Aorta (tissue), 5 donors: ENCODE measurements at regions not wholly inside any gene's neighbourhood (a gene's known extent, or its start where the extent isn't known, plus 50 kb on each side); places are given as distances from the start of the nearest gene placed in this dataset.
"Not testable (repeated sequence)": the region's sequence is repeated elsewhere in the genome, so short reads cannot be mapped to it uniquely, and the experiment has no call there.

Experiments
- ATAC-seq: fragments of 200-7000 bp; cut with Tn5 transposase; one replicate; pipeline ENCODE4 v1.9.1; 2022; ENCODE audit warnings: moderate library complexity; ENCODE audit not compliant: low FRiP score
- DNase-seq, 2 donors: peaks; one replicate each; pipeline ENCODE4 v3.0.0-alpha.2; 2020
- H3K27ac ChIP-seq, 2 donors: one replicate each; pipeline ENCODE4 v1.5.1; 2013; ENCODE audit warnings: low read length in 2 of 2, mild to moderate bottlenecking in 2 of 2, moderate library complexity in 2 of 2, control low read depth in 1 of 2, inconsistent platforms in 1 of 2, low read depth in 1 of 2
- H3K27me3 ChIP-seq, 2 donors: one replicate each; pipeline ENCODE4 v1.6.1; 2013; ENCODE audit warnings: control low read depth in 1 of 2, low read length in 1 of 2, mild to moderate bottlenecking in 1 of 2, moderate library complexity in 1 of 2; ENCODE audit not compliant: insufficient read depth in 2 of 2, control insufficient read depth in 1 of 2
- H3K36me3 ChIP-seq, 2 donors: one replicate each; pipeline ENCODE4 v1.6.1; 2013; ENCODE audit warnings: control low read depth in 1 of 2, low read length in 1 of 2, mild to moderate bottlenecking in 1 of 2; ENCODE audit not compliant: insufficient read depth in 2 of 2, control insufficient read depth in 1 of 2
- H3K4me1 ChIP-seq, 2 donors: one replicate each; pipeline ENCODE4 v1.6.1; 2013; ENCODE audit warnings: low read length in 2 of 2, control low read depth in 1 of 2, mild to moderate bottlenecking in 1 of 2, moderate library complexity in 1 of 2; ENCODE audit not compliant: insufficient read depth in 2 of 2, control insufficient read depth in 1 of 2
- H3K4me3 ChIP-seq, 2 donors: one replicate each; pipeline ENCODE4 v1.5.1; 2013; ENCODE audit warnings: low read length in 2 of 2, control low read depth in 1 of 2, mild to moderate bottlenecking in 1 of 2
- H3K9me3 ChIP-seq: one replicate; pipeline ENCODE4 v1.6.1; 2013; ENCODE audit warnings: mild to moderate bottlenecking, low read length; ENCODE audit not compliant: control insufficient read depth
- WGBS, 2 donors: extraction: QIAGEN DNeasy Blood & Tissue Kit; methylation state at CpG; one replicate each; pipeline ENCODE4 v1.1.7; 2013; 5-methylcytosine and 5-hydroxymethylcytosine counted together
- intact Hi-C, 2 donors: fragments of 100-400 bp; cut with DNase I; formaldehyde crosslinking; loops; one replicate each; pipeline versions ENCODE4 v1.14.2 to v1.15.0; 2022
- donor health status: healthy with polysubstance abuse.
- donor health status: Bipolar disorder and iron deficiency.
- donor health status: DM: no; HTN: no; CAD: no.
- donor health status: DM: no; HTN: no; CAD: no.
- donor health status: DM: yes; HTN: yes; CAD: no.

GRCh38 chr5:133857595-133858313 is 110.7 kb downstream of the C5orf15 start:
- H3K4me1 ChIP-seq, intact Hi-C loops, H3K27ac ChIP-seq, ATAC-seq, H3K36me3 ChIP-seq, H3K9me3 ChIP-seq, H3K4me3 ChIP-seq, H3K27me3 ChIP-seq: not testable (repeated sequence)
- DNase-seq, result peak in 1 of 2 donors; percentile 51
- 92 to 94% methylated on average over 40 to 44 of the region's 44 CpGs for WGBS, 2 donors

GRCh38 chr5:133854554-133854953 is 113.9 kb downstream of the C5orf15 start:
- Histone ChIP-seq H3K27ac (no peak overlapping the region), H3K4me1 (no peaks in the 10 kb centered on the region), H3K27me3 (peaks cover 0 to 1% of the 10 kb centered on the region in 2 donors), H3K4me3 (no peak overlapping the region), H3K9me3 (no peaks in the 10 kb centered on the region), H3K36me3 (no peaks in the 10 kb centered on the region)
- DNase-seq, result no peak
- intact Hi-C loops, result no loop called here
- no peak for ATAC-seq
- WGBS, 2 donors, result 85 to 88% methylated on average over 8 of the region's 8 CpGs

- H3K9me3 ChIP-seq, result no peaks in the 10 kb centered on the region
- H3K4me3 ChIP-seq, result no peak overlapping the region
- H3K27ac ChIP-seq, result no peak overlapping the region
- H3K27me3 ChIP-seq, result no peaks in the 10 kb centered on the region
- intact Hi-C loops, result no loop called here
- ATAC-seq (no peak), DNase-seq (peak in 1 of 2 donors; percentile 14)
- no peaks in the 10 kb centered on the region for H3K4me1 ChIP-seq
- 67 to 75% methylated on average over 6 of the region's 6 CpGs for WGBS, 2 donors
- no peaks in the 10 kb centered on the region for H3K36me3 ChIP-seq
Measured at GRCh38 chr5:133853646-133854365, 114.6 kb downstream of the C5orf15 start.

- ATAC-seq (no peak), DNase-seq (no peak)
- Histone ChIP-seq H3K36me3 (no peaks in the 10 kb centered on the region), H3K4me3 (no peak overlapping the region), H3K4me1 (no peaks in the 10 kb centered on the region), H3K9me3 (no peaks in the 10 kb centered on the region), H3K27me3 (no peaks in the 10 kb centered on the region), H3K27ac (no peak overlapping the region)
- 80 to 83% methylated on average over 2 of the region's 2 CpGs for WGBS, 2 donors
- intact Hi-C loops, result no loop called here
Measured at GRCh38 chr5:133851521-133851920, 116.9 kb downstream of the C5orf15 start.

- intact Hi-C loops, result no loop called here
Measured at GRCh38 chr5:133850811-133851210, 117.6 kb downstream of the C5orf15 start.

GRCh38 chr5:133849116-133849515 is 119.3 kb downstream of the C5orf15 start:
- H3K9me3 ChIP-seq, result no peaks in the 10 kb centered on the region
- H3K27me3 ChIP-seq, result no peaks in the 10 kb centered on the region
- H3K36me3 ChIP-seq, result no peaks in the 10 kb centered on the region
- no peak for ATAC-seq
- no peak overlapping the region for H3K4me3 ChIP-seq
- WGBS, 2 donors, result 78 to 80% methylated on average over 8 of the region's 8 CpGs
- intact Hi-C loops, result no loop called here
- no peaks in the 10 kb centered on the region for H3K4me1 ChIP-seq
- no peak for DNase-seq
- H3K27ac ChIP-seq, result no peak overlapping the region

More at GRCh38 chr5:133850811-133851210, 117.6 kb downstream of the C5orf15 start:
- Histone ChIP-seq H3K9me3 (no peaks in the 10 kb centered on the region), H3K4me3 (no peak overlapping the region), H3K27me3 (no peaks in the 10 kb centered on the region), H3K4me1 (no peaks in the 10 kb centered on the region), H3K36me3 (no peaks in the 10 kb centered on the region), H3K27ac (no peak overlapping the region)
- no peak for DNase-seq
- no peak for ATAC-seq
- 87 to 88% methylated on average over 5 of the region's 5 CpGs for WGBS, 2 donors

- Histone ChIP-seq H3K27ac (no peak overlapping the region), H3K36me3 (no peaks in the 10 kb centered on the region), H3K27me3 (no peaks in the 10 kb centered on the region), H3K4me3 (no peak overlapping the region), H3K4me1 (no peaks in the 10 kb centered on the region), H3K9me3 (no peaks in the 10 kb centered on the region)
- no peak for ATAC-seq
- intact Hi-C loops, result no loop called here
- WGBS, 2 donors, result 86 to 89% methylated on average over 7 of the region's 7 CpGs
- peak in 1 of 2 donors; percentile 26 for DNase-seq
Measured at GRCh38 chr5:133848341-133848811, 120.0 kb downstream of the C5orf15 start.

- Histone ChIP-seq H3K4me3 (no peak overlapping the region), H3K27me3 (no peaks in the 10 kb centered on the region), H3K27ac (no peak overlapping the region), H3K36me3 (no peaks in the 10 kb centered on the region), H3K9me3 (no peaks in the 10 kb centered on the region), H3K4me1 (no peaks in the 10 kb centered on the region)
- ATAC-seq (no peak), DNase-seq (no peak)
- 92 to 93% methylated on average over 5 of the region's 5 CpGs for WGBS, 2 donors
- intact Hi-C loops, result no loop called here
Measured at GRCh38 chr5:133847886-133848285, 120.5 kb downstream of the C5orf15 start.

GRCh38 chr5:133847301-133847700 is 121.1 kb downstream of the C5orf15 start:
- DNase-seq (no peak), ATAC-seq (no peak)
- no peaks in the 10 kb centered on the region for H3K9me3 ChIP-seq
- WGBS, 2 donors, result 89 to 94% methylated on average over 6 of the region's 6 CpGs
- no peak overlapping the region for H3K27ac ChIP-seq
- H3K36me3 ChIP-seq, result no peaks in the 10 kb centered on the region
- intact Hi-C loops, result no loop called here
- H3K27me3 ChIP-seq, result no peaks in the 10 kb centered on the region
- H3K4me1 ChIP-seq, result no peaks in the 10 kb centered on the region
- no peak overlapping the region for H3K4me3 ChIP-seq
